Esophagus mucosa (tissue), 1 donor: ENCODE measurements at regions not wholly inside any gene's neighbourhood (a gene's known extent, or its start where the extent isn't known, plus 50 kb on each side); places are given as distances from the start of the nearest gene placed in this dataset.
A peak's percentile ranks its signal among the peaks of the same experiment; 100 is the strongest.
"Not testable (repeated sequence)": the region's sequence is repeated elsewhere in the genome, so short reads cannot be mapped to it uniquely, and the experiment has no call there.

Experiments
- ATAC-seq: fragments of 200-7000 bp; cut with Tn5 transposase; one replicate; pipeline ENCODE4 v1.9.1; 2020
- donor health status: DM: yes; HTN: yes; CAD: no.

- ATAC-seq = no peak
Measured at GRCh38 chr2:9708683-9709538, 78.1 kb upstream of the YWHAQ start.

DNA sequence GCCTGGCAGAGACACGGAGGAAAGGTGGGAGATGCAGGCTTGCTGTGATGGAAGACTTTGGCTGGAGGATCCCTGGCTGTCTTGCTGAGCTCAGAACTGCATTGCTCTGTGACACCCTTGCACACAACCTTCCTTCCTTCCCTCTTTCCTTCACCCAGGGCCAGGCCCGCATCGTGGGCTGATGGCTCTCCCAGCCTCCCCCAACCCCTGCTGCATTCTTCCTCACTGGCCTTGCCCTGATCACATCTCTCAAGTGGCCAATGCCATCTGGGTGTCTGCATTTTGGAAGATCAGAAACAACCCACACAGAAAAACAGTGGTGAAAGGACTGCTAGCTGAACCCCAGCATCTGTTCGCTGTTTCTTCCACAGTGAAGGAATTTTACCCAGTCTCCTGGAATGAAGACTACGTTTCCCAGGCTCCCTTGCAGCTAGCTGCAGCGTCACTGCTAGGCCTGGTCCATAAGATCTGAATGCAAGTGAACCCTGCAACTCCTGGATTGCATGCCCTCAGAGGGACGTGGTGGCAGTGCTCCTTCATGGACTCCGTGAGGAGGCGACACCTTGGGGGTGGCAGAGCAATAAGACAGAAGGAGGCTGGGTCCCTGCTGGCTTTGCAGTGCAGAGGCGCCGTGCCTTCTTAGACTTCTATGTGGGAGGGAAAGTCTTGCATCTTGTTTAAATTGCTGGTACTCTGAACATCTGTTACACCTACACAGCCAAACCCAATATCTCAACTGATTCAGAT, 78.9 kb upstream of the YWHAQ start:
- no peak for ATAC-seq

- peak; percentile 59 for ATAC-seq
Measured at GRCh38 chr2:9710311-9710710, 79.5 kb upstream of the YWHAQ start.

GRCh38 chr2:9712263-9712662, 81.5 kb upstream of the YWHAQ start:
- no peak for ATAC-seq

- no peak for ATAC-seq
Measured at GRCh38 chr2:9714630-9715214, 83.9 kb upstream of the YWHAQ start.

DNA sequence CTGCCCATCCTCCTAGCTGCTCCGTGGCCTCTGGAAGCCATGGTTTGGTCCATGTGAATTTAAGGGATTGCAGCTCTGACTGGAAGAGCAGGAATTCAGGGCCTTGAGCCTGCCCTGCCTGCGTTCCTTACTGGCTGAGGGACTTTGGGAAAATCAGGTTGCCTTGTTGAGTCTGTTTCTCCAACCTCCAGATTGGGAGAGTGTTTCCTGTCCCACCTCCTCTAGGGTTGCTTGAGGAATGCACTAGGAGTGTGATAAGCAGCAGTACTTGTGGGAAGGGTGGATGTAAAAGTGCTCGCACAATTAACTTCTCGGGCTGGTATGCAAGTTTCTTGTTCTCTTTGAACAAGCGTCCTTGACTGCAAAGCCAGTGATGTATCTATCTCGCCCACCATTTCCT, 84.4 kb upstream of the YWHAQ start:
- ATAC-seq = no peak

GRCh38 chr2:9717886-9718451, 87.2 kb upstream of the YWHAQ start:
- no peak for ATAC-seq

DNA sequence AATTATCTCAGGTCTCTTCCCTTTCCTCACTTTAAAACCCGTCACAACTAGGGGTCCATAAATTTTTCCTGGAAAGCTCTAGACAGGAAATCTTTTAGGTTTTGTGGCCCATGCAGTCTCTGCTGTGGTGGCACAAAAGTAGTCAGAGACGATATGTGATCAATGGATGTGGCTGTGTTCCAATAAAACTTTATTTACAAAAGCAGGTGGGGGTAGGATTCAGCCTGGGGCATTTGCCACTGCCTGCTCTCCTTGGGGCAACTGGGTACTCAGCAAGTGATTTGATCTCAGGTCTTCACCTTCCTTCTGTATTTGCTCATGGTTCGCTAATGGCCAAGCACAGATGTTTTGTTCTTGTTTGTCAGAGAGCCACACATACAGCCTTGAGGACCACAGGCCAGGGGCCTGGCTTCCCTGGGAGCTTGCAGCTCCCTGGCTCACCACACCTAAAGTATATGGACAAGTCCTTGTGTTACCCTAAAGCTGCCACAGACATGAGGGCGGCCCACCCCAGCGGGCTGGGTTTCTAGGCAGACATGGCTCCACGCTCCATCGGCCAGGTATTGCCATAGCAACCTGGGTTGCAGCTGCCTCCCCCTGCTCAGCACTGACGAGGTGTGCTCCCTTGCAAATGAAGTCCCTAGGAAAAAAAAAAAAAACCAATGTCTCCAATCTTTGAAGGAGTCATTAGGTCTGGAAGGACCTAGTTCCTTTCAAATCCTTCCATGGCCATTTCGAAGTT, 89.7 kb upstream of the YWHAQ start:
- no peak for ATAC-seq

- no peak for ATAC-seq
Measured at GRCh38 chr2:9721344-9721743, 90.5 kb upstream of the YWHAQ start.

GRCh38 chr2:9722451-9722850, 91.7 kb upstream of the YWHAQ start:
- no peak for ATAC-seq

DNA sequence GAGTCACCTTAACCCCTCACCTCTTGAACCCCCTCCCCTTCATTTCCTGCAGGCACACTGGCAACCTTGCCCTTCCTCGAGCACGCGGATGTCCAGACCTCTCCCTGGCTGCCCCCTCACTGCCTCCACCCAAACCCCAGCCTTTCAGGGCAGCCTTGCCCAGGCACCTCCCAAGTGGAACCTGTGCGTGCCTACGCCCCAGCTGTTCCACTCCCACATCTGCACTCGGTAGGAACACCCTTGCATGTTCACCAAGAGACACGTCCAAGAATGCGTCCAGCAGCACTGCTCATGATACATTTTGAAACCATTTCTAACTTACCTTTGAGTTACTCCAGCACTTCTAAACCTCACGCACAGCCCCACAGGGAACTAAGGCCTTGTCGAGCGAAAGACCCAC, 93.8 kb upstream of the YWHAQ start:
- ATAC-seq = no peak

- peak; percentile 13 for ATAC-seq
Measured at GRCh38 chr2:9725106-9725505, 94.3 kb upstream of the YWHAQ start.

GRCh38 chr2:9726016-9726415, 95.2 kb upstream of the YWHAQ start:
- not testable (repeated sequence) for ATAC-seq

- not testable (repeated sequence) for ATAC-seq
Measured at GRCh38 chr2:9730523-9730922, 99.7 kb upstream of the YWHAQ start.

GRCh38 chr2:9732824-9733223, 102.0 kb upstream of the YWHAQ start:
- ATAC-seq = no peak

DNA sequence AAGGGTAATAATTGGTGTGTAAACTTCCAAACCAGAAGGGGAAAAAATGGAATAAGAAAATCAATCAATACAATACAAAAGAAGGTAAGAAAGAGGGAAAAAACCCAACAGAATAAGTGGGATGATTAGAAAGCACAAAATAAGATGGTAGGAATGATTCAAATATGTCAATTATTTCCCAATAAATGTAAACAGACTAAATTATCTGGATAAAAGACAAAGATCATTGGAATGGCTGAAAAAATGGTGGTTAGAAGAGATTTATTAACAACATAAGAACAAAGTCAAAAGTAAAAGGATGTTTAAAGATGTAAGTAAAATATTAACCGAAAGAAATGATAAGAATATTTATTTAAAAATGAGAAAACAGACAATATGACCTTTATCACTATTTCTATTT, 103.5 kb upstream of the YWHAQ start:
- no peak for ATAC-seq

- no peak for ATAC-seq
Measured at GRCh38 chr2:9735335-9735734, 104.5 kb upstream of the YWHAQ start.

DNA sequence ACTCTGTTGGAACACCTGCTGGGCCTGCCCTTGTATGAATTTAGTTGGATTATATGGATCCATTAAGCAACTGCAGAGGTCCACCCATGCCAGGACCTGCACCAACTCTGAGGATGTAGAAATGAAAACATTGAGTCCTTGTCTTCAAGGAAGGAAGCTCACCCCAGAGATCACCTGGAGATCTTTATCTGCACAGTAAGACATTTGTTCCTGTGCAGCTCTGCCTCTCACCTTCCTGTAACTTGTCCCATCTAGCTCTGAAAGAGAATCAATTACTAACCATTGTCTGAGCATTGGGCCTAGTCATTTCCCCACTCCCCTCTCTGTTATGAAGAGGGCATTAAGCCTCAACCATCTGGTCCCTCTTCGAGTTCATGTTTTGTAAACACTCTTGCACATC, 105.2 kb upstream of the YWHAQ start:
- no peak for ATAC-seq

GRCh38 chr2:9737053-9737875, 106.0 kb upstream of the TAF1B start:
- ATAC-seq = no peak

GRCh38 chr2:9738062-9738461, 105.2 kb upstream of the TAF1B start:
- no peak for ATAC-seq
